Ovary (tissue), 7 donors: ENCODE measurements at regions not wholly inside any gene's neighbourhood (a gene's known extent, or its start where the extent isn't known, plus 50 kb on each side); places are given as distances from the start of the nearest gene placed in this dataset.

Experiments
- DNase-seq, 5 donors: peaks; one replicate each; pipeline ENCODE4 v3.0.0-alpha.2; 2019 to 2020
- H3K27ac ChIP-seq, 2 donors: fragments of 200-600 bp; one replicate each; pipeline versions ENCODE4 v1.5.1 to v1.8.0; 2019 to 2022
- H3K27me3 ChIP-seq: fragments of 200-600 bp; one replicate; pipeline ENCODE4 v1.8.0; 2022
- H3K36me3 ChIP-seq: fragments of 200-600 bp; sonication (generic); one replicate; pipeline ENCODE4 v1.5.1; 2019
- H3K4me1 ChIP-seq: one replicate; pipeline ENCODE4 v1.8.1; 2013; ENCODE audit warnings: mild to moderate bottlenecking, moderate library complexity; ENCODE audit not compliant: insufficient read depth
- H3K4me3 ChIP-seq: fragments of 200-600 bp; sonication (generic); one replicate; pipeline ENCODE4 v1.5.1; 2017
- H3K9me3 ChIP-seq, 2 donors: fragments of 200-600 bp in 1 of 2; sonication (generic) in 1 of 2; one replicate each; pipeline versions ENCODE4 v1.5.1 to v1.8.1; 2013 to 2019; ENCODE audit warnings: mild to moderate bottlenecking in 1 of 2, moderate library complexity in 1 of 2
- CTCF ChIP-seq, 3 donors: fragments of 450-650 bp in 2 of 3; fragments of 200-600 bp in 1 of 3; IDR thresholded peaks; one replicate each; pipeline versions ENCODE4 v1.5.1 to v1.8.0; 2016 to 2022; ENCODE audit warnings: antibody characterized with exemption in 3 of 3, mild to moderate bottlenecking in 1 of 3
- EP300 ChIP-seq: sonication (generic); formaldehyde crosslinking; IDR thresholded peaks from one replicate; pipeline ENCODE4 v1.6.1; 2017; ENCODE audit warnings: antibody characterized with exemption
- POLR2A ChIP-seq: fragments of 450-650 bp; IDR thresholded peaks from one replicate; pipeline ENCODE4 v1.6.1; 2017; ENCODE audit warnings: antibody characterized with exemption, mild to moderate bottlenecking, moderate library complexity
- WGBS, 3 donors: extraction: QIAGEN DNeasy Blood & Tissue Kit in 1 of 3; methylation state at CpG; one replicate each; pipeline versions ENCODE4 v1.1.5 to v1.1.7; 2013 to 2017; 5-methylcytosine and 5-hydroxymethylcytosine counted together
- intact Hi-C, 4 donors: fragments of 100-400 bp; cut with DNase I; formaldehyde crosslinking; loops; one replicate each; pipeline versions ENCODE4 v1.11.0 to v1.15.1; 2022 to 2023
- donor health status: DM: no; HTN: no; CAD: no; lungs with moderate emphysema.
- donor health status: DM: no; HTN: no; CAD: no.
- donor health status: Bipolar disorder and iron deficiency.
- donor health status: DM: no; HTN: no; CAD: no.
- donor health status: DM: yes; HTN: yes; CAD: no.

- Histone ChIP-seq H3K36me3 (no peaks in the 10 kb centered on the region), H3K4me1 (peaks cover 3% of the 10 kb centered on the region), H3K27me3 (no peaks in the 10 kb centered on the region), H3K9me3 (no peaks in the 10 kb centered on the region), H3K4me3 (no peak overlapping the region), H3K27ac (no peak overlapping the region)
- no peak for DNase-seq
- no peak for TF ChIP-seq POLR2A
- no peak for TF ChIP-seq CTCF (IDR thresholded peaks at IDR 0.05)
- no peak for TF ChIP-seq EP300
- WGBS, 3 donors, result 87 to 100% (median 98%) methylated on average over 1 of the region's 1 CpG
- intact Hi-C loops, result no loop called here
These were observed 63.2 kb upstream of the RPS23 start for GRCh38 chr5:82341325-82341724.

- intact Hi-C loops, result no loop called here
- TF ChIP-seq EP300 (no peak), CTCF (IDR thresholded peaks at IDR 0.05) (no peak), POLR2A (no peak)
- WGBS, 3 donors, result 95 to 96% (median 96%) methylated on average over 5 of the region's 5 CpGs
- Histone ChIP-seq H3K9me3 (no peaks in the 10 kb centered on the region), H3K27me3 (no peaks in the 10 kb centered on the region), H3K36me3 (no peaks in the 10 kb centered on the region), H3K4me1 (peaks cover 3% of the 10 kb centered on the region), H3K27ac (no peak overlapping the region), H3K4me3 (no peak overlapping the region)
- no peak for DNase-seq
These were observed 62.6 kb upstream of the RPS23 start for GRCh38 chr5:82340799-82341198.

GRCh38 chr5:82339792-82340191, 61.6 kb upstream of the RPS23 start:
- Histone ChIP-seq H3K4me3 (no peak overlapping the region), H3K4me1 (peaks cover 3% of the 10 kb centered on the region), H3K36me3 (no peaks in the 10 kb centered on the region), H3K27me3 (no peaks in the 10 kb centered on the region), H3K9me3 (no peaks in the 10 kb centered on the region), H3K27ac (no peak overlapping the region)
- 77 to 88% (median 86%) methylated on average over 3 of the region's 3 CpGs for WGBS, 3 donors
- intact Hi-C loops, result no loop called here
- TF ChIP-seq EP300 (no peak), POLR2A (no peak), CTCF (IDR thresholded peaks at IDR 0.05) (no peak)
- no peak for DNase-seq

GRCh38 chr5:82338771-82339373, 60.7 kb upstream of the RPS23 start:
- intact Hi-C loops, result no loop called here
- WGBS, 3 donors, result 53 to 62% (median 59%) methylated on average over 5 of the region's 5 CpGs
- peaks cover 3% of the 10 kb centered on the region for H3K4me1 ChIP-seq
- no peak overlapping the region for H3K4me3 ChIP-seq
- H3K36me3 ChIP-seq, result no peaks in the 10 kb centered on the region
- no peaks in the 10 kb centered on the region for H3K9me3 ChIP-seq
- TF ChIP-seq CTCF (IDR thresholded peaks at IDR 0.05) (no peak), POLR2A (no peak), EP300 (no peak)
- H3K27me3 ChIP-seq, result no peaks in the 10 kb centered on the region
- H3K27ac ChIP-seq, result no peak overlapping the region
- DNase-seq, result no peak
